GM12878 (cell line): ENCODE measurements at regions not wholly inside any gene's neighbourhood (a gene's known extent, or its start where the extent isn't known, plus 50 kb on each side); places are given as distances from the start of the nearest gene placed in this dataset.
"Not testable (repeated sequence)": the region's sequence is repeated elsewhere in the genome, so short reads cannot be mapped to it uniquely, and the experiment has no call there.

Source experiments
- ATAC-seq: fragments of 200-7000 bp; cut with Tn5 transposase; 3 replicates; pipeline ENCODE4 v1.9.1; 2020; ENCODE audit warnings: mild to moderate bottlenecking, moderate library complexity
- BruUV-seq: library from RNA; stranded (reverse); fragments of 400-500 nt; replicated peaks from 2 replicates; lab custom pipeline; 2021; lab: Mats Ljungman, UMichigan
- CTCF ChIA-PET: fragments of 300-600 bp; sonication (Branson Sonifier 250); formaldehyde crosslinking; extraction: SDS; loops from one replicate; lab custom pipeline; 2021; ENCODE audit warnings: inconsistent platforms; lab: Yijun Ruan, JAX
- POLR2A ChIA-PET: fragments of 350-600 bp; formaldehyde crosslinking; extraction: SDS; loops from one replicate; lab custom pipeline; 2021; ENCODE audit warnings: inconsistent platforms; lab: Charles Lee
- RAD21 ChIA-PET: fragments of 300-600 bp; sonication (Branson Sonifier 250); formaldehyde crosslinking; loops from one replicate; lab custom pipeline; 2023; ENCODE audit warnings: antibody characterized with exemption; ENCODE audit not compliant: unreplicated experiment; lab: Charles Lee
- SMC1A ChIA-PET: fragments of 300-600 bp; sonication (Branson Sonifier 250); formaldehyde crosslinking; loops from one replicate; lab custom pipeline; 2023; ENCODE audit not compliant: unreplicated experiment, uncharacterized antibody; lab: Charles Lee
- DNase-seq: peaks from one replicate; pipeline ENCODE4 v3.0.0-alpha.2; 2011; ENCODE audit warnings: low read depth, low spot score
- FAIRE-seq: peaks from 3 replicates; lab custom pipeline; 2011; peaks lifted over from hg19 to GRCh38; lab: Jason Lieb, UNC
- H2AFZ ChIP-seq: 2 replicates; pipeline ENCODE4 v1.6.0; 2011; ENCODE audit warnings: low read depth, low read length, control low read depth; ENCODE audit not compliant: control insufficient read depth
- H3K27ac ChIP-seq: 2 replicates; pipeline ENCODE4 v1.5.1; 2011; ENCODE audit warnings: control low read depth; ENCODE audit not compliant: control insufficient read depth, insufficient read depth
- H3K27me3 ChIP-seq, 2 experiments: replicated peaks in 1 of 2; 2 replicates each; pipeline versions ENCODE4 v1.6.0 to v1.6.1; 2011; ENCODE audit warnings: low read length in 1 of 2; ENCODE audit not compliant: control insufficient read depth in 2 of 2, insufficient read depth in 2 of 2
- H3K36me3 ChIP-seq, 2 experiments: 2 replicates each; pipeline ENCODE4 v1.5.1; 2011; ENCODE audit warnings: low read length in 1 of 2; ENCODE audit not compliant: control insufficient read depth in 2 of 2, insufficient read depth in 2 of 2
- H3K4me1 ChIP-seq: 2 replicates; pipeline ENCODE4 v1.6.1; 2011; ENCODE audit warnings: mild to moderate bottlenecking, low read length, moderate library complexity, mixed read lengths; ENCODE audit not compliant: control insufficient read depth, insufficient read depth
- H3K4me2 ChIP-seq: 2 replicates; pipeline ENCODE4 v1.6.0; 2011; ENCODE audit warnings: control low read depth; ENCODE audit not compliant: control insufficient read depth, insufficient read depth
- H3K4me3 ChIP-seq: fragments of 200-600 bp; sonication (generic); 2 replicates; pipeline ENCODE4 v1.5.1; 2016
- H3K79me2 ChIP-seq: 2 replicates; pipeline ENCODE4 v1.6.0; 2011; ENCODE audit warnings: low read length; ENCODE audit not compliant: control insufficient read depth, insufficient read depth
- H3K9ac ChIP-seq: 2 replicates; pipeline ENCODE4 v1.8.0; 2011; ENCODE audit warnings: low read length, control low read depth, mixed read lengths; ENCODE audit not compliant: control insufficient read depth, insufficient read depth
- H3K9me3 ChIP-seq: replicated peaks from 3 replicates; pipeline ENCODE4 v1.5.1; 2011; ENCODE audit warnings: mild to moderate bottlenecking, low read length; ENCODE audit not compliant: control insufficient read depth, insufficient read depth
- H4K20me1 ChIP-seq: 2 replicates; pipeline ENCODE4 v1.6.0; 2011; ENCODE audit not compliant: control insufficient read depth, insufficient read depth
- WGBS: methylation state at CpG from one replicate; pipeline ENCODE4 v1.1.6; 2016; ENCODE audit warnings: low lambda C conversion rate; ENCODE audit not compliant: insufficient replicate concordance, insufficient coverage; ENCODE audit errors: missing lambda C conversion rate; 5-methylcytosine and 5-hydroxymethylcytosine counted together
- in situ Hi-C: fragments of 300-500 bp; cut with MboI; formaldehyde crosslinking; loops from 9 replicates; pipeline ENCODE4 v1.14.3; 2018; ENCODE audit warnings: mixed read lengths
- intact Hi-C: fragments of 100-400 bp; cut with micrococcal nuclease; formaldehyde crosslinking; loops from one replicate; pipeline ENCODE4 v1.14.2; 2022; ENCODE audit not compliant: unreplicated experiment

DNA sequence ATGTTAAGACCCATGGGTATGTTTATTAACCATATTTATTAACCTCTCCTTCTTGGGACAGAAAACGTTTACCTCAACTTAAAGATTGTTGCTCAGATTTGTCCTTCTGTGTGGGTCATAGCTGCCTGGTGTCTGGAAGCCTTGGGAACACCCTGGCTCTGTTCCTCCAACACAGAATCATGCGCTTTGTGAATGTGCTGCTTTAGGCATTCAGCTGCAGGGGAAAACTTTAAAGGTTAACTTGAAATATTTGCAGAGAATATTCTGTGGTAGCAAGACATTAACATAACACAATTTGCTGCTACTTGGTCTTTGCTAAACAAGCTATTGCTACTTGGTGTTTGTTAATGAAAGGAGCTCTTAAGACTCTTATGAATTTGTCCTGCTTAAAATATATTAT lies 50.5 kb upstream of the THOC3 start:
- H3K36me3 ChIP-seq, H3K4me2 ChIP-seq, ATAC-seq, DNase-seq, H2AFZ ChIP-seq, H3K4me3 ChIP-seq, SMC1A ChIA-PET, H3K9ac ChIP-seq, RAD21 ChIA-PET, H3K9me3 ChIP-seq, CTCF ChIA-PET, H3K4me1 ChIP-seq, FAIRE-seq, H4K20me1 ChIP-seq, in situ Hi-C loops, H3K79me2 ChIP-seq, H3K27ac ChIP-seq, H3K27me3 ChIP-seq, BruUV-seq, intact Hi-C loops, POLR2A ChIA-PET: not testable (repeated sequence)
- no CpG with 5 or more reads among the region's 2 CpGs for WGBS

DNA sequence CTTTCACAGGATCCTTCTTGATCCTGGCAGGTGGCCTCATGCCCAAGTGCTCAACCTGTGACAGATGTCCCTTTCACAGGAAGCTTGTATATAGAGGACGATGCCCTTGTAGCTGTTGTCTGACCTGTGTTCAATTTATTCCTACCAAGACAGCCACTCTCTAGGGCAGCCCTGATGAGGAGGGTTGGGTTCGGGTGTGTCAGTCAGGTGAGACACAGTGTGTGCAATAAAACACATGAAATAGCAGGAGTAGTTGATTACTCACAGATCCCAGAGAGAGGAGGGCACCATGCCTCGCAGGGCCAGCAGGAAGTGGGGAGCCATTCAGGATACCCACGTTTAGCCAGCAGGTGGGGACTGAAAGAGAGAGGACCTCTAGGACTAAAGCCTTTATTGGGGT lies 52.7 kb upstream of the THOC3 start:
- H3K79me2 ChIP-seq, in situ Hi-C loops, H3K9ac ChIP-seq, H3K27me3 ChIP-seq, DNase-seq, H2AFZ ChIP-seq, H3K4me2 ChIP-seq, H3K9me3 ChIP-seq, H3K4me1 ChIP-seq, H4K20me1 ChIP-seq, H3K4me3 ChIP-seq, CTCF ChIA-PET, SMC1A ChIA-PET, ATAC-seq, intact Hi-C loops, H3K36me3 ChIP-seq, H3K27ac ChIP-seq, RAD21 ChIA-PET, BruUV-seq, POLR2A ChIA-PET, FAIRE-seq: not testable (repeated sequence)
- WGBS = 0% methylated on average over 1 of the region's 4 CpGs

DNA sequence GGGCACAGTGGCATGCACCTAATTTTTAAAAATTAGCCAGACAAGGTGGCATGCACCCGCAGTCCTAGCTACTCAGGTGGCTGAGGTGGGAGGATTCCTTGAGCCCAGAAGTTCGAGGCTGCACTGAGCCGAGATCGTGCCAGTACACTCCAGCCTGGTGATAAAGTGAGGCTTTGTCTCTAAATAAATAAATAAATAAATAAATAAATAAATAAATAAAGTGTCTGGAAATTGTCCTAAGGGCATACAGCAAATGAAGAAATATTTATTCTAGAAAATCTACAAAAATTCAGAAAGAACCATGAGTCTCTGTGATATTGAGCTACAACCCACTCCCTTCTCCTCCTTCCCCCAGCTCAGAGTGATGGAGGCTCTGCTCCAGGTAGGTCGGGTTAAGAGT lies 55.4 kb upstream of the THOC3 start:
- WGBS = 29% methylated on average over 3 of the region's 5 CpGs
- H3K4me2 ChIP-seq, H3K36me3 ChIP-seq, BruUV-seq, SMC1A ChIA-PET, POLR2A ChIA-PET, H4K20me1 ChIP-seq, FAIRE-seq, RAD21 ChIA-PET, H3K4me3 ChIP-seq, in situ Hi-C loops, intact Hi-C loops, H3K4me1 ChIP-seq, H3K27me3 ChIP-seq, CTCF ChIA-PET, H3K9ac ChIP-seq, ATAC-seq, DNase-seq, H3K27ac ChIP-seq, H2AFZ ChIP-seq, H3K79me2 ChIP-seq, H3K9me3 ChIP-seq: not testable (repeated sequence)

DNA sequence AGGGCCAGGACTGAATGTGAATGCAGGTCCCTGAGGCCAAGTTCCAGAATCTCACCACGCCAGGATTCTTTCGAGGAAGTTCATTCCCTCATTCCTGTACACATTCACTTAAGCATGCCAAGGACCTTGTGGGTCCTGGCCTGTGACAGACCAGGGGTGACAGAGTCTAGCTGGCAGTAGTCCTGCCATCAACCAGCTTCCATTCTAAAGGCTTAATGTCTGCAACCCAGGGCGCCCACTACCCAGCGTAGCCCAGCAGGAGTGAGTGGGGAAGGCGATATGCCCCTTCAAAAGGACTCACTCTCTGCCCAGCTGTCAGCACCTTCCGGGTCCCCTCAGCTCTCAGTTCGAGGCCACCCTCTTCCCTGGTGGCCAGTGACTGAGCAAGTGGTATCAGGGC lies 61.3 kb upstream of the THOC3 start:
- intact Hi-C loops, SMC1A ChIA-PET, H3K27me3 ChIP-seq, H3K4me3 ChIP-seq, H2AFZ ChIP-seq, H4K20me1 ChIP-seq, CTCF ChIA-PET, H3K79me2 ChIP-seq, FAIRE-seq, H3K36me3 ChIP-seq, POLR2A ChIA-PET, RAD21 ChIA-PET, H3K27ac ChIP-seq, H3K9me3 ChIP-seq, ATAC-seq, H3K9ac ChIP-seq, BruUV-seq, H3K4me2 ChIP-seq, H3K4me1 ChIP-seq, DNase-seq: not testable (repeated sequence)
- in situ Hi-C loops = loop anchor here (25.0 kb wide), 2 partner anchors 1358 to 1583 kb away; partner anchors contain the start of genes B4GALT7 and SLC34A1
- 49% methylated on average over 4 of the region's 7 CpGs for WGBS
